Thyroid gland (tissue), 4 donors: ENCODE measurements at regions not wholly inside any gene's neighbourhood (a gene's known extent, or its start where the extent isn't known, plus 50 kb on each side); places are given as distances from the start of the nearest gene placed in this dataset.

ENCODE experiments used
- DNase-seq, 2 donors: peaks; one replicate each; pipeline ENCODE4 v3.0.0-alpha.2; 2019
- H3K27ac ChIP-seq, 3 donors: fragments of 200-600 bp; sonication (generic); 1 replicate in 2 of 3; 2 replicates in 1 of 3; pipeline ENCODE4 v1.5.1; 2016 to 2019; ENCODE audit warnings: mild to moderate bottlenecking in 1 of 3, moderate library complexity in 1 of 3
- H3K27me3 ChIP-seq: fragments of 200-600 bp; sonication (generic); one replicate; pipeline ENCODE4 v1.5.1; 2019
- H3K36me3 ChIP-seq, 2 donors: fragments of 200-600 bp; sonication (generic); one replicate each; pipeline ENCODE4 v1.5.1; 2016 to 2019
- H3K4me1 ChIP-seq, 2 donors: fragments of 200-600 bp; sonication (generic); one replicate each; pipeline ENCODE4 v1.5.1; 2017 to 2019
- H3K4me3 ChIP-seq, 3 donors: fragments of 200-600 bp; sonication (generic); replicated peaks in 1 of 3; 1 replicate in 2 of 3; 2 replicates in 1 of 3; pipeline ENCODE4 v1.5.1; 2016; ENCODE audit warnings: mild to moderate bottlenecking in 1 of 3
- H3K9me3 ChIP-seq: fragments of 200-600 bp; sonication (generic); one replicate; pipeline ENCODE4 v1.5.1; 2017
- CTCF ChIP-seq, 6 experiments: fragments of 200-600 bp in 3 of 6; fragments of 450-650 bp in 3 of 6; sonication (generic) in 3 of 6; IDR thresholded peaks; one replicate each; pipeline ENCODE4 v1.5.1; 2016 to 2019; ENCODE audit warnings: antibody characterized with exemption in 6 of 6, mild to moderate bottlenecking in 2 of 6, inconsistent platforms in 1 of 6, moderate library complexity in 1 of 6
- POLR2A ChIP-seq, 2 donors: fragments of 450-650 bp; IDR thresholded peaks; one replicate each; pipeline ENCODE4 v1.6.1; 2017; ENCODE audit warnings: antibody characterized with exemption in 2 of 2, mild to moderate bottlenecking in 2 of 2, moderate library complexity in 1 of 2
- WGBS, 2 donors: methylation state at CpG; one replicate each; pipeline ENCODE4 v1.1.5; 2017; 5-methylcytosine and 5-hydroxymethylcytosine counted together
- intact Hi-C: fragments of 100-400 bp; cut with DNase I; formaldehyde crosslinking; loops from one replicate; pipeline ENCODE4 v1.15.1; 2023

DNA sequence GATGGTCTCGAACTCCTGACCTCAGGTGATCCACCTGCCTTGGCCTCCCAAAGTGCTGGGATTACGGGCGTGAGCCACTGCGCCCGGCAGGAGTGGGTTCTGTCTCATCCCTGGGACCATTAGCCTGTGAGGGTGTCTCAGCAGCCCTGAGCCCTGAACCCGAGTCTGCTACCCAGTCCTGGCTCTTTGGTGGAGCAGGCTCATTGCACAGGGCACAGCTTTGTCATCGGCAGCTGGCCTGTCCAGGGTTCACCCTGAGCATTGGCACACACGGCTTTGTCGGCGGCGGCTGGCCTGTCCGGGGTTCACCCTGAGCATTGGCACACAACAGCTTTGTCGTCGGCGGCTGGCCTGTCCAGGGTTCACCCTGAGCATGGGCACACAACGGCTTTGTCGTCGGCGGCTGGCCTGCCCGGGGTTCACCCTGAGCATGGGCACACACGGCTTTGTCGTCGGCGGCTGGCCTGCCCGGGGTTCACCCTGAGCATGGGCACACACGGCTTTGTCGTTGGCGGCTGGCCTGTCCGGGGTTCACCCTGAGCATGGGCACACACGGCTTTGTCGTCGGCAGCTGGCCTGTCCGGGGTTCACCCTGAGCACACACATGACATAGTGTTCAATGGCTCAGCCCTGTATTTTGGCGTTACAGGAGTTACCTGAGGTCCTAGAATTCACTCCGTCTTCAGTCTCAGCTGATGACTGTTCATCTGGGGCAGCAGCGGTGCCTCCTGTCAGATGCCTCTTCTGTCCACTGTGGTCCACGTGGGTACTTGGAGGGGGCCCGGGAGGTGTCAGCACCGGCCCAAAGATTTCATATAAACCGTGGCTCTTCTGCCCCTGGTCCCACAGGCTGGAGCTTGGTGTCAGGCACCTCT, 1082.5 kb downstream of the BRD1 start:
- TF ChIP-seq POLR2A (IDR thresholded peaks at IDR 0.05), result no peak
- TF ChIP-seq CTCF (IDR thresholded peaks at IDR 0.05), result no peak
- intact Hi-C loops, result no loop called here
- Histone ChIP-seq H3K9me3 (no peaks in the 10 kb centered on the region), H3K4me1 (no peaks in the 10 kb centered on the region), H3K27ac (no peak overlapping the region), H3K27me3 (no peaks in the 10 kb centered on the region), H3K36me3 (no peaks in the 10 kb centered on the region), H3K4me3 (no peak overlapping the region)
- no peak for DNase-seq
- 86 to 100% methylated on average over 1 to 17 of the region's 40 CpGs for WGBS, 2 donors

GRCh38 chr22:48744283-48744641, 1083.4 kb downstream of the BRD1 start:
- TF ChIP-seq POLR2A (IDR thresholded peaks at IDR 0.05), result no peak
- no peak for TF ChIP-seq CTCF (IDR thresholded peaks at IDR 0.05)
- no peaks in the 10 kb centered on the region for H3K4me1 ChIP-seq
- no peak for DNase-seq
- intact Hi-C loops, result no loop called here
- no peaks in the 10 kb centered on the region for H3K9me3 ChIP-seq
- H3K4me3 ChIP-seq, result no peak overlapping the region
- no peaks in the 10 kb centered on the region for H3K27me3 ChIP-seq
- 93 to 95% methylated on average over 11 of the region's 11 CpGs for WGBS, 2 donors
- H3K27ac ChIP-seq, result no peak overlapping the region
- no peaks in the 10 kb centered on the region for H3K36me3 ChIP-seq

DNA sequence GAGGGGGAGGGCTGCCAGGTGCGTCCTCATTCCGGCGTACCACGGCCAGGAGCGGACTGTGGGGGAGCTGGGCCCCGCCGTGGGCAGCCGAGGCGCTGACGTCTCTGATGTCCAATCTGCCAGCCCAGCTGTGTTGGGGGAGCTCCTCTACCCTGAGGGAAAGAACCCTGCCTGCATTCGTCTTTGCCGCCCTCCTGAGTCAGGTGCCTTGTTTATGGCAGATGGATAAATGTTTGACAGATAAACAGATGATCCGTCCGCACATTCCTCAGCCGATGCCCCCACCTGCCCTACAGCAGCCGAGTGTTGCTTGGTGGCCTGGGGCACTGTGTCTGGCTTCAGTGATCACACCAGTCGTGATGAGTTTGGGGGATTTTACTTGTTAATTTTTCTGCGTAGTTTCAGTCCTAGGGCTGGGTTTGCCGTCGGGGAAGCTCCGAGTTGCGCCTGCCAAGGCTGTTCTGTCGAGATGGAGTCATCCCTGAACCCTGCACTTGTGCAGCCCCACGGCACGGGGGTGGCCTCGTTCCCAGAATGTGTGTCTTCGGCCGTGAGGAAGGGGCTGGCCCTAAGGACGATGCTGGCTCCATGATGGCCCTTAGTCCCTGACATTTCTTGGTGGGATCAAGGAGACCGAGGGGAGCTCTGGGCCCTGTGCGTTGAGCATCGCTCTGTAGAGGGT, 1083.9 kb downstream of the BRD1 start:
- Histone ChIP-seq H3K27ac (no peak overlapping the region), H3K4me1 (no peaks in the 10 kb centered on the region), H3K27me3 (no peaks in the 10 kb centered on the region), H3K9me3 (no peaks in the 10 kb centered on the region), H3K4me3 (no peak overlapping the region), H3K36me3 (no peaks in the 10 kb centered on the region)
- 80 to 90% methylated on average over 22 to 25 of the region's 32 CpGs for WGBS, 2 donors
- intact Hi-C loops, result no loop called here
- no peak for DNase-seq
- TF ChIP-seq CTCF (IDR thresholded peaks at IDR 0.05) (no peak), POLR2A (IDR thresholded peaks at IDR 0.05) (no peak)

DNA sequence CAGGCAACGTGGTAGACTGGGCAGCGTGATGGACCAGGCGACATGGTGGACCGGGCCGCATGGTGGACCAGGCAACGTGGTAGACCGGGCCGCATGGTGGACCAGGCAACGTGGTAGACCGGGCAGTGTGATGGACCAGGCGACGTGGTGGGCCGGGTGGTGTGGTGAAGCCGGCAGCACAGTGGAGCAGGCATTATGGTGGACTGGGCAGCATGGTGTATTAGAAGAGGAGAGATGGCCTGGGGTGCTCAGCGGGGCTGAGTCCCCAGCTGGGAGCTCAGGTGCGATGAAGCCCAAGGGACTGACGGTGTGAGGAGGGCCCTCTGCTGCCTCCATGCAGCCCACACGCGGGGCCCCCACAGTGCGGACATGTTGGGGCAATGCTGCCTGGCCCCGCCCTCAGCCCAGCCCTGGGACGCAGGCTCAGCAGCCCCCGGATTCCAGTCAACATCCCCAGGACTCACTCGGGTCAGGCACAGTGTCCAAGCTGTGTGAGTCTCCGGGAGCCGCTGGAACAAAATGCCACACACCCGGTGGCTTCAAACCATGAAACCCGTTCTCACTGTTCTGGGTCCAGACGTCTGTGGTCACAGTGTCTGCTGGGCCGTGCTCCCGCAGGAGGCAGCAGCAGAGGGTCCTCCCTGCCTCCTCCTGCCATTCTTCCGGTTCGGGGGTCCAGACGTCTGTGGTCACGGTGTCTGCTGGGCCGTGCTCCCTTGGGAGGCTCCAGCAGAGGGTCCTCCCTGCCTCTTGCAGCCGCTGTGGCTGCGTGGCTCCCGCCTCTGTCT, 1084.9 kb downstream of the BRD1 start:
- intact Hi-C loops, result no loop called here
- DNase-seq, result no peak
- Histone ChIP-seq H3K36me3 (no peaks in the 10 kb centered on the region), H3K9me3 (no peaks in the 10 kb centered on the region), H3K27me3 (no peaks in the 10 kb centered on the region), H3K4me3 (no peak overlapping the region), H3K4me1 (no peaks in the 10 kb centered on the region), H3K27ac (no peak overlapping the region)
- TF ChIP-seq CTCF (IDR thresholded peaks at IDR 0.05), result no peak
- TF ChIP-seq POLR2A (IDR thresholded peaks at IDR 0.05), result no peak
- WGBS, 2 donors, result 93% methylated on average over 19 to 31 of the region's 39 CpGs
